HG02571 (cell line): ENCODE measurements at regions not wholly inside any gene's neighbourhood (a gene's known extent, or its start where the extent isn't known, plus 50 kb on each side); places are given as distances from the start of the nearest gene placed in this dataset.
"Not testable (repeated sequence)": the region's sequence is repeated elsewhere in the genome, so short reads cannot be mapped to it uniquely, and the experiment has no call there.

ENCODE experiments used
- ATAC-seq: cut with Tn5 transposase; IDR thresholded peaks from one replicate; pipeline ENCODE4 v1.9.1; 2021; ENCODE audit warnings: mild to moderate bottlenecking, moderate library complexity; ENCODE audit not compliant: unreplicated experiment

DNA sequence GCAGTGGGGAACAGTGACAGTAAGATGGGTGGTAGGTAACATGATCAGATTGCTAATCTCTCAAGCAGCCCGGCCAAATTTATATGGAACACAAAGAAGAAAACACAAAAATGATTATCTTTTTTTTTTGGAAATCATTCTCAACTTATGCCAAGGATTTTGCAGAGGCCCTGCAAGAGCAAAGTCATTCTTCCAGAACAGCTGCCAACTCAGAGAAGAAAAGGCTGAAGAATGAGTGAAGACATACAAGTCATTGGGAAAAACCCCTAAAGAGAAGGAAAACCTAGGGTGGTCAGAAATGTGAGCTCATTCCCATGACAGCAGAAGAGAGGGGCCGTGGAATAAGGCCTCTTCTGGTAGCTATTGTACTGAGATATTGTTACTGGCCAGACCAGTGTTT lies 246.7 kb downstream of the SHOX2 start:
- ATAC-seq, result no peak

DNA sequence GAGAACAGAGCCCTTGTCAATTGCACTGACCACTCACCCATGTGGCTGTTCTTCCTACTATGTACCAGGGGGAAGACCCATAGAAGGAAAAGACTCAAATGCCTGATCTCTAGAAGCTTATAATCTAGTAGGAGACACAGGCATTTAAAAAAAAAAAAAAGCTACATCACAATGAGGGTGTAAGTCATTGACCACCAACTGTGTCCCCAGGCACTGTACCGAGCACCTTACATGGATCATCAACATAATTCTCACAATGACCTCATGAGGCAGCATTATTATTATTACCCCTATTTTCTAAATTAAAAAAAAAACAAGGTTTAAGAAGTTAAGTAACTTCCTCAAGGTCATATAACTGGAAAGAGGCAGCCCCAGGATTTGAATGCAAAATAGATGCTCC lies 247.4 kb downstream of the SHOX2 start:
- ATAC-seq, result no peak

DNA sequence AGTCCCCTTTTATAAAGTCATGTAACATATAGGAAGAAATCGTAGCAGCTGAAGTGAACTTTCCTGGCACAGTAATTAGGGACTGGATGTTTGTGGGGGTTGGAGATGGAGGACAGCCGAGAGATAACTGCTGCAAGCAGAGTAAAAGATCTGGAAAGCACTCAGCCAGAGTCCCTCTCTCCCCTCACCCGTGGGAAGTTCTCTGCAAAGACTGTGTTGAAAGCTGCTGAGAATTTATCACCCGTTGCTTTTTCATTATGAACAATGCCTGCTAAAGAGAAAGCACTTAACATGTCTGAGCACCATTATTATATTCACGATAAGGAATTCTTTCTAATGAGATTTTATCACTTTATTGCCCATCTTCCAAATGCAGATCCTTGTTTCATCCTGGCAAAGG lies 248.8 kb downstream of the SHOX2 start:
- no peak for ATAC-seq

DNA sequence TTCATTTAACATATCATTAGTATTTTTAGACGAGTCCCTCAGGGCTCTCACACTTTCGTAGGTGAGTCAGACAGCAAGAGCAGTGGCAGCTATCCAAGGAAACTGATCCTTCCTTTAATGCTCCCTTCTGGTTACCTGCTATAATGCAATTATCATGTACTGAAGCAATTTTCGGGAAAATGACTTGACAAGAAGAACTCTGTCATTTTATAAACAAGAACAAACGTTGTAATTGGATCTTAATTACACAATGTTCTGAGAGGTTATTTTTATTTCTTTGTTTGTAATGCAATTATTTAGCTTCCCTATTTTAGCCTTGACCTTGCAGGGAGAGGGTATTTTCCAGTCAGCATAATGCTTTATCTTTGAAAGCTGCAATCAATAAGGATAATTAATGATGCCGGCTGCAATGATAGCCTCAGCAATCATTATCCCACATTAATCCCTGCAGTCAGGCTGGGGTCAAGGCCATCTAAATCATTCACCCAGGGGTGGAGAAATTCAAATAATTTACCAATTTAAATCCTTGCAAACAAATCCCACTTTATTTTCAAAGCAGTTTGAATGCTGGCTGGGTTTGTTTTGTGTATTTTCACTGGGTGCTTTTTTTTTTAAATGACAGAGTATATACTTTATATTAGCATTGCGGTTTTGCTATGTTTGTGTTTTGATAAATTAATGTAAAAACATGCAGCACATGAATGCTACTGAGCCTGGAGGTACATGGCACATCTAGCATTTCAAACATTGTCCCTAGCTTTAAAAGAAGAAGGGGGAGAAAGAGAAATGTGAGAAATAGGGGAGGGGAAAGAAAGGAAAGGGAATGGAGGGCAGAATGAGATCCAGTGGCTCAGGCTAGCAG lies 249.9 kb downstream of the SHOX2 start:
- ATAC-seq, result no peak

DNA sequence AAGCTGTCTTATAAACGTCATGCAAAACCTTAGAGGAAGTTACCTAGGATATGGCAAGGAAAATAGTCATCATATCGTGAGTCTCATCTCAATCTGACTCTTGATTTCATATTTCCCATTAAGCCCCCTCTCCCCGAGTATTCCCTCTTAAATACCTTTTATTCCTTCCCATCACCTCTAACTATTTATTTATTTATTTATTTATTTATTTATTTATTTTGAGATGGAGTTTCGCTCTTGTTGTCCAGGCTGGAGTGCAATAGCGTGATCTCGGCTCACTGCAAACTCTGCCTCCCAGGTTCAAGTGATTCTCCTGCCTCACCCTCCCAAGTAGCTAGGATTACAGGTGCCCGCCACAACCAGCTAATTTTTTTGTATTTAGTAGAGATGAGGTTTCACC lies 260.4 kb downstream of the SHOX2 start:
- ATAC-seq, result not testable (repeated sequence)

DNA sequence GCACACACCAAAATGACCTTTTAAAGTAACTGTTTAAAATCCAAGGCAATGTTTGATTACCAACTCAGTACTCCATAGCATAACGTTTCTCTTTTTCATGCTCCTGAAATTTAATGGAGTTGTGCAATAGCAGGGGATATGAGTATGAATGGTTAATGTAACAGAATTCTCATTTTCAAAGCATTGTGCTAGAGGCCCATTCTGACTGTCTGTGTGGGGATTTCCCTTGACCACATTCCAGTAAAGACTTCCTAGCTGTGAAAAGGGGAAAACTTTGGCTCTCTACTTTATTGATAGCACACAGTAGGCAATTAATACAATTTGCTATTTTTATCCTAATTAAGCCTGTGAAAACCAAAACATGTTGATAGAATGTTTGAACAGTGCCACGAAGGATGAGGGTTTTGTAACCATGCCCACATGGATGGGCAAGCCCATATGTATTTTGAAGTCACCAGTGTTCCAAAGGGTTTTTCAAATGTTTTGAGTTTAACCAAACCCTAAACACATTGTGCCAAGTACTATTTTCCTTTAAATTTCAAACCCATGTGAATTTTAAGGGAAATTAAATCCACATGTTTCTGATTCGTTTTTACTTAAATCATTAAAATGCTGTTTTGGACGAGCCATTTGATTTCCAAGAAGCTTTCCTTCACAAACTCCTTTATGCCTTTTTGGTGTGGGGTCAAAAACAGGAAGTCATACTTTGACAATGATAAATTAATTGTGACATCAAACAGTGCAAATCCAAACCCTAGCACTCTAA lies 261.2 kb downstream of the SHOX2 start:
- ATAC-seq, result no peak

DNA sequence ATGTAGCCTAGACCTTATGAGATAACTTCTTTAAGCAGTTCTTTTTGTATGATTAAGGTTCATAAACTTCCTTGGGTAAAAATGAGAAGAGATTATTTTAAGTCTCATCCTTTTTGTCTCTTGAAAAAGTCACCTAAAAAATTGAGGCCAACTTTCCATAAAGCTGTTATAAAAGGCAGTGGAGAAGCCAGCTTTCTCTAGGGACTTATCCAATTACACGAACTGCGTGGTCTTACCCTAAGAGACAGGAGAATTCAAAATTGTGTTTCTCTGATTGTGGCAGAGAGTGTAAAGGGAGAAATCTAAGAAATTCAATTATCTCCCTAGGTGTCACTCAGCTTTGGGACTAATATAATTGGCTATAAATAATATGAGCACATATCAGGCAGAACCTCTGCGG lies 262.0 kb downstream of the SHOX2 start:
- no peak for ATAC-seq

DNA sequence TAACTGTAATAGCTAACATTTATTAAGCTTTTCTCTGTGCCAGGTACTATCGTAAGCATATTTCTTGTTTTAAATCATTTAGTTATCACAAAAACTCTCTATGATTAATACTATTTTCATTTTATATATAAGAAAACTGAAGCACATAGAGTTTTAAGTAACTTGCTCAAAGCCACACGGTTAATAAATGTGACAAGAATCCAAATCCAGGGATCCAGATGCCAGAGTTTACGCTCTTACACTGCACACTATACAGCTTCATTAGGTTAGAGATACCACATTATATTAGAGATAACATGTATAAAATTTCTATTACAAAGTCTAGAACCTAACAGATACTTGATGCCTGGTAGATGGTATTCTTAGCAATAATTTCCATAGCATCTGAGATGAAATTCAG lies 265.2 kb downstream of the SHOX2 start:
- ATAC-seq, result no peak

DNA sequence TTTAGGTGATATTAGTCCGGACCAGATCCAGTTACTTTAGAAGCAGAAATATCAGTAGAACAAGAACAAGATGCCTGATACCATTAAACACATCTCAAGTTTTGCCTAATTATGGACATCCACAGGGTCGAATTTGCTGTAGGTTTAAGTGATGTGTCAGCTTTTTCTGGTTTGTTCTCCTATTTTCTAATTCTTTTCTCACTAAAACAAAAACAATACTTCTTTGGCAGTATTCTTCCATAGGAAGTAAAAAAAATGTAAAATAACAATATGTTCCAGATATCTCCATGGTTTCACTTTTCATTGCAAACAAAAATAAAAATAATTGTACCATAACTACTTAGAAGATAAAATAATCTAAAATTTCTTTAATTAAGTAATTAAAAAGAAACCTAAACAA lies 265.7 kb downstream of the SHOX2 start:
- ATAC-seq, result no peak

DNA sequence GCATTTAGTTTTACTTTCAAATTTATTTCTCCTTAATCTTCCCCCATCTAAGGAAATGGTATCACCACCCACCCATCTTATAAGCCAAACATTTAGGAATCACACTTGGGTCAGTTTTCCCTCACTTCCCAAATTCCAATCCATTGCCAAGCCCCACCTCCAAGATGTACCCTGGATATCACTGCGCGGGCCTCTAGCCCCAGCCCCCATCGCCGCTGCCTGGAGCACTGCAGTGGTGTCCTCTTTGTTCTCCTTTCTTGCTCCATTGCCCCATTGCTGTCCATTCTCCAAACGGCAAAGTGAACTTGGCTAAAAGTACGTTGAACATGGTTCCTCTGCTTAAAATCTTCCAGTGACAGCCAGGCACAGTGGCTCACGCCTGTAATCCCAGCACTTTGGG lies 267.8 kb downstream of the SHOX2 start:
- no peak for ATAC-seq

DNA sequence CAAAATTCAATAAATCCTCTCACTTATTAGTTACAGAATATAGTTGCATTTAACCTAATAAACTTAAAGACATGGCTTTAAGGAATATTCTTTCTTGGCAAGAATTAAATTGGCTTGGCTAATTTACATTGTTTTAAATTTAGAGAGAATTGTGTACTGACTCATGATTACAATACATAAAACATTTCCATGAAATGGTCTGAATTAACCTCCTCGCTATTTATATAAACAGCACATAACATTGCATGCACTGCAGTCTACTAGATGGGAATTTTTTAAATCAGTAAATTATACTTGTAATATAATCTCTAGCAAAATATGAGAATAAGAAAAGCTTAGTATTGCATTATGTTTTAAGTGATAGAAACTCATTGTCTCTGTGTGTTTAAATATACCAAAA lies 268.9 kb downstream of the SHOX2 start:
- ATAC-seq, result no peak

DNA sequence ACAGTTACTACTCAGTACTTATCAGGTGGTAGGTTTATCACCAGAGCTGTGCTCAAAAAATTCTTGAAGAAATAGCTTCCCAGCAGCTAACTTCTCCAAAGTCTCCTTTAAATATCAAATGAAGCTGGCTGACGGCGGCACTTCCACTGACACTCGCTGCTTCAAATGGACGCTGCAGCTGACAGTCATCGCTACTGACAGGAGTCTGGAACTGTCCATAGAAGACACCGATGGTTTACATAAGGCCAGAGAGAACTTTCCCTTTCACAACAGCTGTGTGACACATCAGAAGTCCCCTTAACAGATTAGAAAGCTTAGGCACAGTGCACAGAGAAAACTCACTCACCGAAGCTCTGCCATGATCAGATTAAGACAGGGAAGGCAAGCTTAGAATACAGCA lies 270.2 kb downstream of the SHOX2 start:
- no peak for ATAC-seq

DNA sequence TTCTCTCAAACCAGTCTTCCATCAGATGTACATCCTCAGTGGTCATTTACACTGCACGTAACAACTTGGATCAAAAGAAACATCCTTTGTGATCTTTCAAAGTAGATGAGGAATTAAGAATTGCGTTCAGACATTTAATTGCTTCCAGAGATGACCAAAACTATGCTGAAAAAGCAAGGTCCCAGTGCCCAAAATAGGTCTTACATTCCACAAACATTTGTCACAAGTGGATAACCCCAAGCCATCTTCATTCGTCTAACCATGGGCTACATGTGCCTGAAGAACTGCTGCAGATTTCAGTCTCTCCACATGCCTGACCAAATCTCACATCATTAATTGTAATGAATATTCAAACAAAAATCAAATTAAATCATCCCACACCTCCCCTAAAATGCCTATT lies 273.6 kb downstream of the SHOX2 start:
- ATAC-seq, result no peak

DNA sequence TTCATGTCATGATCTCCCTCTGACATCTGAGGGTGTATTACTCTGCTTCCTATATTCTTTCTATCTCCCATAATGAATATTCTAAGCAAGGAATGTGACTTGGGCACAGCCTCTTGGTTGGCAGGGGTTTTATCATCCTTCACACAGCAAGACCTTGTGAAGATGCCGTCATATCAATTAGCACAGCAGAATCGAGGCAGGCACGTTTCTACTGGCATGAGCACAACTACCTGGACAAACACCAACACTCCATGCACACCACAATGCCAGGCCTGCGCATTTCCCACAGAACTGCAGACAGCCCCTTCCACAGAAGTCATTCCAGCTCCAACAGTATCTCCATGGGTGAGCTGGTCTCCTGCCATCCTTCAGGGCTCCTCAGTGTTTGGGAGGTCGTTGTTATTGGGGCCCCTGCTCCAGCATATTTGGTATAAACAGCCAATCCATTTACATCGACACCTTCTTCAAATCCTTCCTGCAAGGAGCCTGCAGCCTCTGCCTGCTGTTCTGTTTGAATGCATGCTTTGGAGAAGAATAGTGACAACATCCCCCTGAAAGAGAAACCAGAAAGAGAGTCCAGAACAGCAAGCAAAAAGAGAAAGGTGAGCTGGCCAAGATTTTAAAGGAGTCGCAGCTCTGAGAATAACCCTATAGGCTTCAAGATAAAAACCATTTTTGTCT lies 275.5 kb downstream of the SHOX2 start:
- no peak for ATAC-seq

DNA sequence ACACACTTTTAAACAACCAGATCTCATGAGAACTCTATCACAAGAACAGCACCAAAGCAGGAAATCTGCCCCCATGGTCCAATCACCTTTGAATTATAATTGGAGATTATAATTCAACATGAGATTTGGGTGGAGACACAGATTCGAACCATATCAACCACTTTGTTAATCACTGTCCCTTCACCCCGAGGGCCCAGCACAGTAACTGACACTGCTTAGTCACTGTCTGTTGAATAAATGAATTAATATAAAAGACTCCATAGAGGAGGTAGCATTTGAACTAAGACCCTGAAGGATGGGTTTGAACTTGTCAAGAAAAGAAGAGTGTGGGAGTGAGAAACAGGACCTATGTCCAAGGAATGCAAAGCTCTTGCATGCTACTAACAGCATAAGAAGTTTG lies 276.4 kb downstream of the SHOX2 start:
- no peak for ATAC-seq

DNA sequence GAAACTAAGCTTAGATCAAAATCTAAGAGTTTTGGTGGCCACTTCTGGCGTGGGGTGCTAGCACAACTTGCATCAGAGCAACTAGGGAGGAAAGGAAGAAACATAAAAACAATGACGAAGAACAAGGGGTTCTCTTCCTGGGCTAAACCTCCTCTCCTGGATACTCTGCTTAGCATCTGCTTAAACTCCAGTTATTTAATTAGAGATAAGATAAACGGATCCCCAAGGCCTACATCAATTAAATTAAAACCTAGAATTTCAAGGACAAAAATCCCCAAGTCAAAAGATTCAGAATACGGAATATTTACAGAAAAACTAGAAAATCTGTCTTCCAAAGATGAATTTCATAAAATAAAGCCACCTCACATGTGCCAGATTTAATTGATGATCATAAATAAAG lies 281.9 kb downstream of the SHOX2 start:
- no peak for ATAC-seq

DNA sequence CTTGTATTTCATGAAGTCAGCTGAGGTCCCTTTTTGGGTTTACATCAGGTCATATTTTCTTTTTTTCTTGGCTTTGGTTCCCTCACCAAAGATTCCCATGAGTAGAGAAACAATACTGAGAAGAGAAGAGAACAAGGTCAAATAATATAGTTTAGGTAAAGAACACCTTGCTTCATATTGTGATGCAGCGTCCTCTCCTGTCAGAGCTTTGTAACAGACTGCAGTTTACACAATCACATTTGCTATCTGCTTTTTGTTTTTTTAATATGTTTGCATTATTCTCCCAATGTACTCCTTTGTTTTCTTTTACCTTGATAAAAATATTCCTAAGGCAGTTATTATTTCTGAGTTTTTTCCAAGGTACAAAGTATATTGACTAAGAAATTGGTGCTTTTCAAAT lies 283.2 kb downstream of the SHOX2 start:
- ATAC-seq, result no peak

DNA sequence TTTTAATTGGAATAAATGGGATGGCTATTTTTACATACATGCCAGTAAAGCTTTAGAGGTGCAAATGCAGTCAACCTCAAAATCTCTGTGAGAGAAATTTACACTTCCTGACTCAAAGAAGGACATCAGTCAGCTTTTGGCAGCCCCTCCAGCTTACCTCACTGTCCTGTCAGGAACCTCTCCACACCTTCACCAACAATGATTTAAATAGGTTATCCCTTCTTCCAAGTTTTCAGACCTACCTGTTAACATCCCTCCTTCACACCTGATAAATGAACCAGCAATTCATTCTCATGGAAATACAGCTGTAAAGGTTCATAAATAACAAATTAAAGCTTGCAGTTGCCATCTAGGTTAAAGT lies 286.1 kb downstream of the SHOX2 start:
- no peak for ATAC-seq

DNA sequence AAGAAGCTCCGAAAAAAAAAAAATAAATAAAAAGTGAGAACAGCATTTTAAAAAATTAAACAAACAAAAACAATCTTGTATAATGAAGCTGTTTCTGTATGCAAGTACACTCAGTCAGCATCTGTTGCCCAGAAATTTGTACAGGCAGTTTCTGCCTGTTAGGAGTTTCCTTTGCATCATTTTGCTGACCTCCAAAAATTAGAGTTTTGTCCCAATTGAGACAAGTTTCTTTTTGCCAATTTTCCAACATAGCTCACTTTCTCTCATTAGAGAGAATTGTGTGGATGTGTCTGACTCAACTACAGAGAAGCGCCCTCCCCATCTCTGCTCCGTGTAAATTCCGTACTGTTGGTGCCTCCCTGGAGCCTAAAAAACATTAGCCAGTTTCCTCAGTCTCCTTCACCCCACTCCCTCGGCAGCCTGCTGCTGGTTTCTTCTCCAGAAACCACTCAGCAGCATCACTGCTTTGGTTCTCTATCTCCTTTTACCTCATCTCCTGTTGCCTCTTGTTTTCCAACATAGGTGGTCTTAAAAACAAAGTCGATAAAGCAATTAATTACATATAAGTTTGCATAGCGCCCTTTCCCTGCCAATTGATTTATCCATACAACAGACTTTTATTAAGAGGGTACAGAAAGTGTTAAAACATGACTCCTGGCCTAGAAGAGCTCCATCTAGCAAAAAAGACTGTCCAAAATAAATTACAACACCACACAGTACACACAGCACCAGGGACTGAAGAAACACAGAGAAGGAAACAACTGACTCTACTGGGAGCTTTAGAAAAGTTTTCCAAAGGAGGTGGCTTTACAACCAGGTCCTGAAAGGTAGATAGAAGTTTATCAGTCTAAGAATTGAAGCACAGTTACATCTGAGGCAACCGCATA lies 286.7 kb downstream of the SHOX2 start:
- no peak for ATAC-seq

DNA sequence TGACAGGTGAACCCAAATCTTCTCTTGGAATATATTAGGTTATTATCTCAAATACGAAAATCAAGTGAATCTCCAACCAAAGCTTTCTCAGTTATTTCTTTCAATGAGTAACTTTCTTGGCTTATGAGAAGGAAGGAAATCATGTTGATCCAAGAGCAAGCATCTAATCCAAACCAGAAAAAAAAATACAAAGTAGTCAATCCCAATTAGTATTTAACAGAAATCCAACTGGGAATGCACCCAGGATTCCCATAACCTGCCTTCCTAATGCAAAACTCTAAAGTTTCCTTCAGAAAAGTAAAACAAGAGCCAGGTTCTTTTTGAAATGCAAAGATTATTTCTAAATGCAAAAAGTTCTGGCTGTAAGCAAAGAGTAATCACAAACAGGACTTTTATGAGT lies 289.3 kb downstream of the SHOX2 start:
- no peak for ATAC-seq

DNA sequence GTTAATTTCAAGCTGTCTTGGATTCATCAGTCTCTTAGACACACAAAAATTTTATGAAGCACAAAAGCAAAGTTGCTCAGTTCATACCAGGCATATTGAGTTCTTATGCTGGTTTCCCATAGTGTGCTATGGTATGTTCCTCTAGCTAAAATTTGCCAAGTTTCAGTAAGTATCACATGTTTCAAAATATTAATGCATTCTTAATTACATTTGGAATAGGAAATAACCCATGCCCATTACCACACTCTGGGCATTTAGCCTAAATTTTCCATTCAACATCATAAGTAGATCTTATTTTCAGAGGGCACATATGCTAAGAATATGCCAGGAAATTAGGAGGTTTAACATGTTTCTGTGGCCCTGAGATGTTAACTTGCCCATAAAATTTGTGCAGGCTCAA lies 289.9 kb downstream of the SHOX2 start:
- ATAC-seq, result no peak
